ENCODE measurements at regions not wholly inside any gene's neighbourhood (a gene's known extent, or its start where the extent isn't known, plus 50 kb on each side); places are given as distances from the start of the nearest gene placed in this dataset.

GRCh38 chr4:177796841-177797240, 354.6 kb upstream of the AGA start:
- Histone ChIP-seq H3K4me3 (replicated peaks in 1 of 3; ENCODE audit: low read depth in 2 of 3, low read length in 3 of 3) (no peak overlapping the region), H3K27ac (ENCODE audit: low read depth in 1 of 2, low read length in 2 of 2) (no peak overlapping the region), H2AFZ (ENCODE audit: insufficient read depth, low read depth, low read length, poor library complexity, severe bottlenecking) (no peak overlapping the region), H3K36me3 (replicated peaks in 1 of 2; ENCODE audit: control insufficient read depth in 1 of 2, insufficient read depth in 2 of 2, low read length in 2 of 2) (no peaks in the 10 kb centered on the region), H3K4me1 (ENCODE audit: control insufficient read depth in 1 of 2, insufficient read depth in 2 of 2, low read length in 2 of 2) (no peaks in the 10 kb centered on the region), H3K79me2 (ENCODE audit: insufficient read depth, low read length) (no peaks in the 10 kb centered on the region), H3K4me2 (replicated peaks; ENCODE audit: extremely low read depth, low read length, poor library complexity, severe bottlenecking) (no peak overlapping the region), H3K9me3 (replicated peaks in 1 of 2; ENCODE audit: control insufficient read depth in 1 of 2, insufficient read depth in 1 of 2, low read length in 2 of 2) (no peaks in the 10 kb centered on the region), H3K27me3 (ENCODE audit: control insufficient read depth in 2 of 2, insufficient read depth in 2 of 2, low read length in 2 of 2) (no peaks in the 10 kb centered on the region), H3K9ac (ENCODE audit: insufficient read depth, low read length, poor library complexity, severe bottlenecking) (no peak overlapping the region), H4K20me1 (ENCODE audit: insufficient read depth, low read length) (no peaks in the 10 kb centered on the region)
- no peak for TF ChIP-seq CTCF (IDR thresholded peaks at IDR 0.05)
- Mint-ChIP-seq H3K9me3 (peaks cover 0 to 12% (median 1%) of the 10 kb centered on the region in 7 donors), H3K27ac (no peak overlapping the region), H3K4me3 (no peak overlapping the region), H3K27me3 (ENCODE audit: low read depth in 3 of 3) (no peaks in the 10 kb centered on the region), H3K36me3 (no peaks in the 10 kb centered on the region), H3K4me1 (no peaks in the 10 kb centered on the region)
- 80% methylated on average over 3 of the region's 5 CpGs for WGBS (ENCODE audit: insufficient coverage)
- intact Hi-C loops (cut with micrococcal nuclease): no loop called here
- no peak for DNase-seq

DNA sequence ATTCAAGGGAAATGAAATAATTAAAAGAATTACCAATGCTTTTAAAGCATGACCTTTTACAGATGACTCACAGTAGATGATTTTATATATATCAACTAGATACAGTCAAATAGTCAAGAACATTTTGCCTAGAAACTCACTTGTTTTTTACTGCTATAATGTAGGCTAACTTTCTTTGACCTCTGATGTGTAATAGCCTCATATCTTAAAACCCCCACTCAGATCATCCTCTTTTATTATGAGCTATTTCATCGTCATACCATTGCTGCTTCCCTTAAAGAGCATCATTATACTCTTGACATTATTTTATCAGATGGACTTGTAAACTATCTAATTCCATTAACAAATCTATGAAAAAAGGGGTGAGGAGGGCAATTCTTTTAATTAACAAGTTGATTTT, 355.9 kb upstream of the AGA start:
- H3K4me1 ChIP-seq (ENCODE audit: control insufficient read depth in 1 of 2, insufficient read depth in 2 of 2, low read length in 2 of 2): no peaks in the 10 kb centered on the region
- Mint-ChIP-seq H3K27ac (no peak overlapping the region), H3K36me3 (no peaks in the 10 kb centered on the region), H3K9me3 (peaks cover 0 to 12% (median 0%) of the 10 kb centered on the region in 7 donors), H3K4me1 (no peaks in the 10 kb centered on the region), H3K4me3 (no peak overlapping the region), H3K27me3 (ENCODE audit: low read depth in 3 of 3) (no peaks in the 10 kb centered on the region)
- no peak overlapping the region for H2AFZ ChIP-seq (ENCODE audit: insufficient read depth, low read depth, low read length, poor library complexity, severe bottlenecking)
- H3K4me2 ChIP-seq (replicated peaks; ENCODE audit: extremely low read depth, low read length, poor library complexity, severe bottlenecking): no peak overlapping the region
- no peaks in the 10 kb centered on the region for H3K27me3 ChIP-seq (ENCODE audit: control insufficient read depth in 2 of 2, insufficient read depth in 2 of 2, low read length in 2 of 2)
- H3K36me3 ChIP-seq (replicated peaks in 1 of 2; ENCODE audit: control insufficient read depth in 1 of 2, insufficient read depth in 2 of 2, low read length in 2 of 2): no peaks in the 10 kb centered on the region
- H3K4me3 ChIP-seq (replicated peaks in 1 of 3; ENCODE audit: low read depth in 2 of 3, low read length in 3 of 3): no peak overlapping the region
- no peaks in the 10 kb centered on the region for H3K9me3 ChIP-seq (replicated peaks in 1 of 2; ENCODE audit: control insufficient read depth in 1 of 2, insufficient read depth in 1 of 2, low read length in 2 of 2)
- WGBS (ENCODE audit: insufficient coverage): no CpG with 5 or more reads among the region's 1 CpG
- H3K79me2 ChIP-seq (ENCODE audit: insufficient read depth, low read length): no peaks in the 10 kb centered on the region
- no peak for DNase-seq
- no peak overlapping the region for H3K9ac ChIP-seq (ENCODE audit: insufficient read depth, low read length, poor library complexity, severe bottlenecking)
- intact Hi-C loops (cut with micrococcal nuclease): no loop called here
- no peak overlapping the region for H3K27ac ChIP-seq (ENCODE audit: low read depth in 1 of 2, low read length in 2 of 2)
- no peak for TF ChIP-seq CTCF (IDR thresholded peaks at IDR 0.05)
- no peaks in the 10 kb centered on the region for H4K20me1 ChIP-seq (ENCODE audit: insufficient read depth, low read length)

Measured in CD14-positive monocyte (primary cell).